8988T (cell line): ENCODE measurements at regions not wholly inside any gene's neighbourhood (a gene's known extent, or its start where the extent isn't known, plus 50 kb on each side); places are given as distances from the start of the nearest gene placed in this dataset.
A peak's percentile ranks its signal among the peaks of the same experiment; 100 is the strongest.
"Not testable (repeated sequence)": the region's sequence is repeated elsewhere in the genome, so short reads cannot be mapped to it uniquely, and the experiment has no call there.

ENCODE experiments used
- DNase-seq: peaks from one replicate; pipeline ENCODE4 v3.0.0; 2011

DNA sequence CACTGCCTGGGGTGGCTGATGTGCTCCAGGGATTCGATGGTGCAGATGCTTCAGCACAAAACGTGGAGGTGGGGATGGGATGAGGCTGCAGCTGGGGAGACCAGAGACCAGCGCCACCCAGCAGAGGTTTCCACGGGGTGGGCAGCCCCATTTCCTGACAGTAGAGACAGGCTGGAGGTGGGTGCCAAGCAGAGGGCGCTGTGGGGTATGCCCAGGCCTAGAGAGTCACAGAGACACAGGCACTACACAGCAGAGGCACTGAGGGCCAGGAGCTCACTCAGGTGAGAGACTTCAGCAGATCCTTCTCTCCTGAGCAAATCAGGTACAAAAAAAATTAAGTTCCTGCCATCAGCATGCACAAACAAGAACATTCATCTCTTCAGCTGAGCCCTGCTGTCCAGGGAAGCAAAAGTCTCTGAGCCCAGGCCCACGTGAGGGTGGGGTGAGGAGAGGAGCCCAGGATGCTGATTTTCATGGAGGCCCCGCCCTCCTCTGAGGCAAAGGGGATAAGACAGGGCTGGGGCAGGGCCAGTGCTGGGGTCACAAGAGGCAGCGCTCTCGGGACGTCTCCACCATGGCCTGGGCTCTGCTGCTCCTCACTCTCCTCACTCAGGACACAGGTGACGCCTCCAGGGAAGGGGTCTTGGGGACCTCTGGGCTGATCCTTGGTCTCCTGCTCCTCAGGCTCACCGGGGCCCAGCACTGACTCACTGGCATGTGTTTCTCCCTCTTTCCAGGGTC lies 53.1 kb downstream of the GGTLC2 start:
- DNase-seq, result no peak

DNA sequence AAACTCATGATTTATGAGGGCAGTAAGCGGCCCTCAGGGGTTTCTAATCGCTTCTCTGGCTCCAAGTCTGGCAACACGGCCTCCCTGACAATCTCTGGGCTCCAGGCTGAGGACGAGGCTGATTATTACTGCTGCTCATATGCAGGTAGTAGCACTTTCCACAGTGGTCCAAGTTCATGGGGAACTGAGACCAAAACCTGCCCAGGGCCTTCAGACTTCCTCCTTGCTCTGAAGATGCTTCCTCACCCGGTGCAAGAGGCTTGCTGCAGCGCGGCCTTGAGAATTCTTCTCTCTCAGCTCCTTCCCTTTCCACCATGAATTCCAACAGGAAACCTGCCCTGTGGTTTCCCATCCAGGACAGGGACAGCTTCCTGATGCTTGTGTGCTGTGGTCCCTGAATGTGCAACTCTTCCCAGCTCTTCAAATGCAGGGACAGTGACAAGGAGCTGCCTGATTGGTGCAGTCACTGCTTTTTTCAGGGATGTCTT lies 53.9 kb downstream of the GGTLC2 start:
- DNase-seq, result no peak

GRCh38 chr22:22700631-22701030 lies 56.2 kb downstream of the GGTLC2 start:
- no peak for DNase-seq

GRCh38 chr22:22701557-22701956 lies 57.1 kb downstream of the GGTLC2 start:
- DNase-seq, result not testable (repeated sequence)

- DNase-seq, result no peak
Measured at GRCh38 chr22:22702237-22703202, 58.1 kb downstream of the GGTLC2 start.

DNA sequence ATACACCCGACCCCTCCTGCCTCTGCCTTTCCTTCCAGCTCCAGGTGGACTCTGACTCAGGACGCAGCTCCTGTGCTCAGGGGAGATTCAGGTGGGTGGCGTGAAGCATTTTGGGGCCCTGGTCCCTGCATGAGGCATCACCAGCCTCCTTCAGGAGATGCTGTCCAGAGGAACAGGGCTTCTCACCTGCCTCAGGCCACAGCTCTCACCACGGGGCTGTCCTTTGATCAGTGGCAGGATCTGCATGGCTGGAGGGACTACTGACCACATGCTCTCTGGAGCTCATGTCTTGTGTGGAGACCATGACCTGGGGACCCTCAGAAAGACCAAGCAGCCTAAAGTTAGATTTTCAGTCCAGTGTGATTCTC lies 58.8 kb downstream of the GGTLC2 start:
- no peak for DNase-seq

DNA sequence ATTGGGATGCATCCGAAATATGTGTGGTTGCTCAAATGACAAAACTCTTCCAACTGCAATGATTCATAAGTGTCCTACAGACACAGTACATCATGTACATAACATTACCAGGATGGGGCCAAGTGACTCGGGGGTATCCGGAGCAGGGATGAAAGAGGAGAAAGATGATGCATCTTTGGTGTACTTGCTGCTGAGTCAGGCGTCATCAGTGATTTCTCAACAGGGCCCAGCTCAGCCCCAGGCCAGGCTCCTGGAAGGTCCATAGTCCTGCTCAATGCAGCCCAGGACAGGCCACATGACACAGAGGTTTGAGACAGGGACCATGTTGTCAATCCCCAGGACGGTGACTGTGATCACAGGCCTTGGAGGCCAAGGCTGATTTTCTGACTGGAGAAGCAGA lies 59.3 kb downstream of the GGTLC2 start:
- no peak for DNase-seq

DNA sequence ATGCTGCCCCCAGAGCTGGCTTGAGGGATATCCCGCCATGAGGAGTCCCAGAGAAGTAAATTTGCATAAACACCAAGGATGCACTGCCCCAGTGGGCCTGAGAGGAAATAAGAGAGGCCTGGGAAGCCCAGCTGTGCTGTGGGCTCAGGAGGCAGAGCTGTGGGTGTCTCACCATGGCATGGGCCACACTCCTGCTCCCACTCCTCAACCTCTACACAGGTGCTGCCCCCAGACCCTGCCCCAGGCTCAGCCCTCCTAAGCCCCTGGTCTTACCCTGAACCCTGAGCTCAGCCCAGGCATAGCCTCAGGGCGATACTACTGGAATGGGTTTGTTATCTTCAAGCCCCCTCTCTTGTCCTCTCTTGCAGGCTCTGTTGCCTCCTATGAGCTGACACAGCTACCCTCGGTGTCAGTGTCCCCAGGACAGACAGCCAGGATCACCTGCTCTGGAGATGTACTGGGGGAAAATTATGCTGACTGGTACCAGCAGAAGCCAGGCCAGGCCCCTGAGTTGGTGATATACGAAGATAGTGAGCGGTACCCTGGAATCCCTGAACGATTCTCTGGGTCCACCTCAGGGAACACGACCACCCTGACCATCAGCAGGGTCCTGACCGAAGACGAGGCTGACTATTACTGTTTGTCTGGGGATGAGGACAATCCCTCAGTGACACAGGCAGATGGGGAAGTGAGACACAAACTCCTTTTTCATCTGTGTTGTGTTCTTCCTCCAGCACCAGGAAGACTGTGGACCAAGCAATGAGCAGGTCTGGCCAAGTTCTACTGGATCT lies 59.9 kb downstream of the GGTLC2 start:
- DNase-seq, result no peak

DNA sequence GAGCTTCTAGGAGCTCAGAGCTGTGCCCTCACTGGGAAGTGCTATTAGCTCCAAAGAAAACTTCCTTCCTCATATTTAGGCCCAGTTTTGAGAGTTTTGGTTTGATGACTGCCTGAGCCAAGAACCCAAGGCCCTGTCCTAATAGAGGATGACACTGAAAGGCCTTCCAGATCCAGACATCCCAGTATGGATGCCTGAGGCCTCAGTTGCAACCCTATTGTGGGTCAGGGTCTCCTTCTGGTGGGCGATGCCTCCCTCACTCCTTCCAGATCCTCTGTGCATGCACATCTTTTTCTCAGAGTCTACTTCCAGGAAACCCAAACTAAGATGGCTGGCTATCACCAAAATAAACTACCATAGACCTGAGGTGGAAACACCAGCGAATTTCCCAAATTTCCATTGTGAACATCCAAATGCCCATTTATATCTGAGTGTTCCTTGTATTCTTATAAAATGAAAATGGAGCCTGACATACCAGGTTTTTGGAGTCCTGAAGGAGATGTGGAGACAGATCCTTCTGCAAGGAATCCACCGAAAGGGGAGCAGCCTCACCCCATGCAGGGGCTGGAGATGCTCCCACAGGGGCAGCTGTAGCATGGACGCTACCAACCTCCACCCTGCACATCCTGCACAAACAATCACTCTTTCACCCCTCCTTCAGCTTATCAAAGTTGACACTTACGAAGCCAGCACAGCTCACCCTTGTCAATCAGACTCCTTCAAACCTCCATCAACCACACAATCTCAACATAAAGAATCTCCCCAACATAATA lies 61.1 kb downstream of the GGTLC2 start:
- no peak for DNase-seq

GRCh38 chr22:22706253-22706915 lies 62.0 kb downstream of the GGTLC2 start:
- DNase-seq, result no peak

GRCh38 chr22:22709719-22710445 lies 65.5 kb downstream of the GGTLC2 start:
- DNase-seq, result no peak

GRCh38 chr22:22710719-22711531 lies 66.5 kb downstream of the GGTLC2 start:
- DNase-seq, result peak; percentile 35

- no peak for DNase-seq
Measured at GRCh38 chr22:22711532-22711913, 67.1 kb downstream of the GGTLC2 start.

- no peak for DNase-seq
Measured at GRCh38 chr22:22712092-22712658, 67.8 kb downstream of the GGTLC2 start.

DNA sequence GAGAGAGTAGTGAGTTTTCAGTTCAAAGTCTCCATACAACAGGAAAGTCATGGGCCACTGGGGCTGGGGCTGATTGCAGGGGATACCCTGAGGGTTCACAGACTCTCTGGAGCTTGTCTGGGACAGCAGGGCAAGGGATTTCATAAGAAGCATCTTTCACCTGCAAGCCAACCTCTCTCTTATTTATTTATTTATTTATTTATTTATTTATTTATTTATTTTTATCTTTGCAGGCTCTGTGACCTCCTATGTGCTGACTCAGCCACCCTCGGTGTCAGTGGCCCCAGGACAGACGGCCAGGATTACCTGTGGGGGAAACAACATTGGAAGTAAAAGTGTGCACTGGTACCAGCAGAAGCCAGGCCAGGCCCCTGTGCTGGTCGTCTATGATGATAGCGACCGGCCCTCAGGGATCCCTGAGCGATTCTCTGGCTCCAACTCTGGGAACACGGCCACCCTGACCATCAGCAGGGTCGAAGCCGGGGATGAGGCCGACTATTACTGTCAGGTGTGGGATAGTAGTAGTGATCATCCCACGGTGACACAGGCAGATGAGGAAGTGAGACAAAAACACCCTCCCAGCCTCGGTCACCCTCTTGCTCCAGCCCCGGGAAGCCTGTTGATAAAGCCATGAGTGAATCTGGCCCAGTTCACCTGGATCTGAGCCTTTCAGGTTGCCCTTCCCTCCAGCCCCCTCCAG lies 68.4 kb downstream of the GGTLC2 start:
- DNase-seq, result no peak

DNA sequence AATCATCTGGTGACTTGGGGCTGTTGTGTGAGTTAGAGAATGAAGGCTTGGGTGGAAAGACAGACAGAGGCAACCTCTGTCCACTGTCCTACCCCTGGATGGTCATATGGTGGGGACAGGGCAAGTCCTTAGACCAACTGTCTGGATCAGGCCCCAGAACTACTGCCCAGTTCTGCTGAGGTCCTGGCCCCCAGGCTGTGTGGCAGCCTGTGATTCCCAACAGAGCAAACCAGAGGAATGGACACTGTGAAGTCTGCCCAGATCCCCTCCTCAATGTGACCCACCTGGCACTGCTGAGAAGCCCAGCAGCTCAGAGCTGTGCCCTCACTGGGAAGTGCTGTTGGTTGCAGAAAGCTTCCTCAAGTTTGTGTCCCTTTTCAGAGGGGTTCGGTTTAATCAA lies 69.0 kb downstream of the GGTLC2 start:
- DNase-seq, result no peak

- DNase-seq, result no peak
Measured at GRCh38 chr22:22714600-22715335, 70.4 kb downstream of the GGTLC2 start.

DNA sequence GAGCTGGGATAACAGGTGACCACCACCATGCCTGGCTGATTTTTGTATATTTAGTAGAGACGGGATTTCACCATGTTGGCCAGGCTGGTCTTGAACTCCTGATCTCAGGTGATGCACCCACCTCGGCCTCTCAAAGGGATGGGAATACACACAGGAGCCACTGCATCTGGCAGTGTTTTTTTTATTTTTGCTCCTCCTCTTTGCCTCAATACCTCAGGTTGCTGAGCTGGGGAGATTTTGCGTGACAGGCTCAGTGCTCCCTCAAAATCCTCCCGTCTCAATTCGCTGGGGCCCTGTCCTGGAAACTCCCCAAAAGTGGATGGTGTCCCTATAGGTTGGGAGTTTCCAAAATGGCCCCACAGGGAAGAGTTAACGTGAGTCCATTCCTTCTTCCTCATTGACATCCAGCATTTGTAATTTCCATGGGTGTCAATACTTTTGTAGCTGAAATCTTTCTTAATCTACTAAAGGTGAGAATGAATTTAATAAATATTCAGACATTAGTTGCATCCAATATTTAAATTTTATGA lies 71.8 kb downstream of the GGTLC2 start:
- DNase-seq, result no peak
